ENCODE measurements at regions not wholly inside any gene's neighbourhood (a gene's known extent, or its start where the extent isn't known, plus 50 kb on each side); places are given as distances from the start of the nearest gene placed in this dataset.

DNA sequence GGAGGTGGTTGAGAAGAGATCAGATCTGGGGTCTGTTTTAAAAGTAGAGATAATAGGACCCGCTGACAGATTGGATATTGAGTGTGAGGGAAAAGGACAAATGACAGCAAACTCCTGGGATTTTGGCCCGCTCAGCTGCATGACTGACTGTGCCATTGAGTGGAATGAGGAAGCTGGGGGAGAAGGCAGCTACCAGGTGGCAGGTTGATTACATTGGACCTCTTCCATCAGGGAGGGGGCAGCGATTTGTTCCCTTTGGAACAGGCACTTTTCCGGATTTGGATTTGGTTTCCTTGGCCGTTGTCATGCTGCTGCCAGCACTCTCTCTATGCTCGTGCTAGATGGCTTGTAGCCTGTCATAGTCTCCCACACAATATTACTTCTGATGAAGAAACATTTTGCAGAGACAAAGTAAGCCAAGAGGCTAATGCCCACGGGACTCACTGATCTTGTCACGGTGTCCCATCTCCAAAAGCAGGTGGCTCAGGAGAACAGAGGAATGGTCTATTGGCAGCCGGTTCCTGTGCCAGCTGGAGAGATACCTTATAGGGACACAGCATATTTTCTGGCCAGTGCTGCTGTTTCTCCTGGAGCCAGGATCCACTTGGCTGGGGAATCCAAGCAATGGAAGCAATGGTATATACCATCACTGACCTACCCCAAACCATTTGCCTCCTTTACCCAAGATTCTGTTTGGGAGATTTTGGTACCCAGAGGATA lies 69.1 kb upstream of the WAC start:
- H3K27me3 ChIP-seq = no peaks in the 10 kb centered on the region
- 74% methylated on average over 8 of the region's 9 CpGs for WGBS
- intact Hi-C loops (cut with DNase I) = no loop called here
- DNase-seq (ENCODE audit: extremely low spot score) = no peak
- no peak overlapping the region for H3K4me3 ChIP-seq
- no peaks in the 10 kb centered on the region for H3K4me1 ChIP-seq
- TF ChIP-seq, protein P1, sequence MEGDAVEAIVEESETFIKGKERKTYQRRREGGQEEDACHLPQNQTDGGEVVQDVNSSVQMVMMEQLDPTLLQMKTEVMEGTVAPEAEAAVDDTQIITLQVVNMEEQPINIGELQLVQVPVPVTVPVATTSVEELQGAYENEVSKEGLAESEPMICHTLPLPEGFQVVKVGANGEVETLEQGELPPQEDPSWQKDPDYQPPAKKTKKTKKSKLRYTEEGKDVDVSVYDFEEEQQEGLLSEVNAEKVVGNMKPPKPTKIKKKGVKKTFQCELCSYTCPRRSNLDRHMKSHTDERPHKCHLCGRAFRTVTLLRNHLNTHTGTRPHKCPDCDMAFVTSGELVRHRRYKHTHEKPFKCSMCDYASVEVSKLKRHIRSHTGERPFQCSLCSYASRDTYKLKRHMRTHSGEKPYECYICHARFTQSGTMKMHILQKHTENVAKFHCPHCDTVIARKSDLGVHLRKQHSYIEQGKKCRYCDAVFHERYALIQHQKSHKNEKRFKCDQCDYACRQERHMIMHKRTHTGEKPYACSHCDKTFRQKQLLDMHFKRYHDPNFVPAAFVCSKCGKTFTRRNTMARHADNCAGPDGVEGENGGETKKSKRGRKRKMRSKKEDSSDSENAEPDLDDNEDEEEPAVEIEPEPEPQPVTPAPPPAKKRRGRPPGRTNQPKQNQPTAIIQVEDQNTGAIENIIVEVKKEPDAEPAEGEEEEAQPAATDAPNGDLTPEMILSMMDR (IDR thresholded peaks at IDR 0.05) = no peak
- TF ChIP-seq POLR2AphosphoS5 (IDR thresholded peaks at IDR 0.05) (no peak), EP300 (IDR thresholded peaks at IDR 0.05) (no peak), POLR2A (IDR thresholded peaks at IDR 0.05; ENCODE audit: low read depth) (no peak)
- H3K36me3 ChIP-seq = no peaks in the 10 kb centered on the region
- H3K27ac ChIP-seq (replicated peaks in 1 of 4) = no peak overlapping the region
- no peaks in the 10 kb centered on the region for H3K9me3 ChIP-seq

DNA sequence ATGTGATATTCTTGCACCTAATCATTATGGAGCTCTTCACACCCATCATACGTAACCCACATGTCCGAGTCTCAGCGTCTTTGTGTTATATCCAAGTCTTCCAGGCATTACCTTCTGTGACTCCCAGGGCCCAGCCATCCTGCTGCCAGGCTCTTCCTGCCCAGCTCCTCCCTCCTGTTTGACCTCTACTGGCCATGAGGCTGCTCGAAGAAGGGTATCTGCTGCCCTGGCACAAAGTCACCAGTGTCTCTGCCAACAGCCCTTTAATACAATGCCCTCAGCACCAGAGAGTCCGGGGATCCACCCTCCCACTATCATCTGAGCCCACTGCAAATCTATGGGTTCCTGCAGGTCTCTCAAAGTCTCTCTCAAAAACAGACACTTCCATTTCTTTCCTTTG lies 65.3 kb upstream of the WAC start:
- Histone ChIP-seq H3K27me3 (no peaks in the 10 kb centered on the region), H3K4me1 (no peaks in the 10 kb centered on the region), H3K27ac (replicated peaks in 1 of 4) (no peak overlapping the region), H3K36me3 (no peaks in the 10 kb centered on the region), H3K4me3 (no peak overlapping the region), H3K9me3 (no peaks in the 10 kb centered on the region)
- TF ChIP-seq POLR2AphosphoS5 (IDR thresholded peaks at IDR 0.05) (no peak), EP300 (IDR thresholded peaks at IDR 0.05) (no peak), POLR2A (IDR thresholded peaks at IDR 0.05; ENCODE audit: low read depth) (no peak)
- TF ChIP-seq, protein P1 (IDR thresholded peaks at IDR 0.05) = no peak
- intact Hi-C loops (cut with DNase I) = no loop called here
- no peak for DNase-seq (ENCODE audit: extremely low spot score)
- 88% methylated on average over 5 of the region's 5 CpGs for WGBS

DNA sequence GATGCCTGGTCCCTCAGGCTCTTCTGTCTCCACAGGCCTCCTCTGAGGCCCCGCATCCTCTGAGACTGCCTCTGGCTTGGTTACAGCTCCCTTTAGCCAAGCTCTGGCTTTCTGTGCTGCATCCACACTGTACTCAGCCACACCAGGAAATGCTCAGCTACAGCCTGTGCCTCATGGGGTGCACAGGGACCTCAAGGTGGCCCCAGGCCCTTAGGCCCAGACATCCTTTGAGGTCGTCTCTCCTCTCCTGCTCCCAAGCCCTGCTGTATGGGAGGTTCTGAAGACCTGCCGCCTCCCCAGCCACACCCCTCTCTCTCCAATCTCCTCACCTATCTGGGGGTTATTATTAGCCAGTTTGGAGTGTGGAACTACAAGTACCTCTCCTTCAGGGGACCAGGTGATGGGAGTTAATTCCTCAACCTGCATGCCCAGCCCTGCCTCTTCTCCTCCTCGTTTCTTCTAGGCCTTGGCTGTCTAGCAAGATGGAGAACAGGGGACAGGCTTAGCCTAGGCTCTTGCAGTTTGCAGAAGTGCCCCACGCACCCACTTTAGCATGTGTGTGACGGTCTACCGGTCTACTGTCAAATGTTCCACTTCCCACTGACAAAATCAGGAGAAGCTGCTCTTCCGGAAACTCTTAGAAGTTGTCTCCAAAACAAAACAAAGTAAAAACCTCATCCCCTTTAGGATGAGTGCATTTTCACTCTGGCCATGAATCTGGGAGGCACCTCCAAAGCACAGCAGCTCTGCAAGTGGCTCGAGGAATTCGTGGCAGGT lies 64.0 kb upstream of the WAC start:
- 81% methylated on average over 9 of the region's 10 CpGs for WGBS
- Histone ChIP-seq H3K27me3 (peaks cover 0 to under 1% (median 0%) of the 10 kb centered on the region in 4 donors), H3K36me3 (no peaks in the 10 kb centered on the region), H3K4me1 (no peaks in the 10 kb centered on the region), H3K4me3 (no peak overlapping the region), H3K27ac (replicated peaks in 1 of 4) (no peak overlapping the region), H3K9me3 (no peaks in the 10 kb centered on the region)
- intact Hi-C loops (cut with DNase I) = no loop called here
- no peak for TF ChIP-seq POLR2A (IDR thresholded peaks at IDR 0.05; ENCODE audit: low read depth)
- TF ChIP-seq, protein P1 (IDR thresholded peaks at IDR 0.05) = no peak
- no peak for TF ChIP-seq EP300 (IDR thresholded peaks at IDR 0.05)
- TF ChIP-seq POLR2AphosphoS5 (IDR thresholded peaks at IDR 0.05) = no peak
- DNase-seq (ENCODE audit: extremely low spot score) = no peak

DNA sequence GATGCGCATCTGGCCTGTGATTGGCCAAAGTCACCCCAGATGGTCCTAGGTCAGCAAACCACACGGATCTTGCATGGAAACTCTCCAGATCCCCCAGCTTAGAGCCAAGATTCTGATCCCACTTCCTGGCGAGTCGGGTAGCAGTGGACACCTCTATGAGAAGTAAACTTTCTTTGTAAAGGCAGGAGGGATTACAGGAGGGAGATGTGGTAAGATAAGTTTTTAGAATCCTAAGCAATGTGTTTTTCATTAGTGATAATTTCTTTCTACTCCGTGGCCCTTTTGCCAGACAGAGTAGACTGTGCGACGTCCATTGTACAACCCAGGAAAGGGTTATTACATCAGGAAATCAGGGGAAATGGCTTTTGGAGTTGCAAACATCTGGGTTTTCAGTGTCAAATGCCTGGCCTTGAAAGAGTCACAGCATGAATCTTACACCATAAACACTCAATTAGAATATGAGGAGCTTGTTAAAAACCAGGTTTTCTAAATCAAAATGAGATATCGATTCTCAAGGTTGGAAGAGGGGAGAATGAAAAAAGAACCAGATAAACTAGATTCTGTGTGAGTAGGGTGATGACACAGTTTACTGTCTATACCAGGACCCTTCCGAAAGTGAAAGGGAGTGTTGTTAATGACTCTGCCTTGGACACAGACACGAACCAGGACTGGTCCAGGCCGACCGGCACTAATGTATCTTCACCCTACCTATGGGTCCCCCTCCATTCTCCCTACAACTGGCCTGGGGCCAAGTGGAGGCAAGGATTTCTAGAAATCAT lies 61.9 kb upstream of the WAC start:
- no peaks in the 10 kb centered on the region for H3K4me1 ChIP-seq
- intact Hi-C loops (cut with DNase I) = no loop called here
- no peaks in the 10 kb centered on the region for H3K36me3 ChIP-seq
- peaks cover 0 to 6% (median 0%) of the 10 kb centered on the region in 4 donors for H3K27me3 ChIP-seq
- no peak overlapping the region for H3K27ac ChIP-seq (replicated peaks in 1 of 4)
- H3K9me3 ChIP-seq = no peaks in the 10 kb centered on the region
- no peak for TF ChIP-seq POLR2A (IDR thresholded peaks at IDR 0.05; ENCODE audit: low read depth)
- TF ChIP-seq EP300 (IDR thresholded peaks at IDR 0.05) = no peak
- TF ChIP-seq, protein P1 (IDR thresholded peaks at IDR 0.05) = no peak
- no peak for TF ChIP-seq POLR2AphosphoS5 (IDR thresholded peaks at IDR 0.05)
- DNase-seq (ENCODE audit: extremely low spot score) = no peak
- no peak overlapping the region for H3K4me3 ChIP-seq
- WGBS = 72% methylated on average over 11 of the region's 12 CpGs
